MM.1S (cell line): ENCODE measurements at regions not wholly inside any gene's neighbourhood (a gene's known extent, or its start where the extent isn't known, plus 50 kb on each side); places are given as distances from the start of the nearest gene placed in this dataset.

Source experiments
- CTCF ChIP-seq: fragments of 300-600 bp; sonication (generic); IDR thresholded peaks from 2 replicates; pipeline ENCODE4 v1.5.1; 2016; ENCODE audit warnings: antibody characterized with exemption, low read length, mixed read lengths
- EZH2 ChIP-seq: fragments of 300-600 bp; sonication (generic); optimal IDR thresholded peaks from 2 replicates; pipeline ENCODE3; 2017; ENCODE audit warnings: low read depth, mild to moderate bottlenecking, antibody characterized with exemption, low read length, mixed read lengths

- TF ChIP-seq CTCF (no peak), EZH2 (no peak)
These were observed 218.2 kb downstream of the JRKL start for GRCh38 chr11:96607864-96608558.
